Panc1 (cell line): ENCODE measurements at regions not wholly inside any gene's neighbourhood (a gene's known extent, or its start where the extent isn't known, plus 50 kb on each side); places are given as distances from the start of the nearest gene placed in this dataset.

Experiments used
- ATAC-seq: fragments of 200-7000 bp; cut with Tn5 transposase; 2 replicates; pipeline ENCODE4 v1.9.1; 2020; ENCODE audit warnings: mild to moderate bottlenecking, moderate library complexity
- BruUV-seq: library from RNA; stranded (reverse); fragments of 400-500 nt; replicated peaks from 2 replicates; lab custom pipeline; 2021; lab: Mats Ljungman, UMichigan
- CTCF ChIA-PET: fragments of 300-600 bp; sonication (Branson Sonifier 250); formaldehyde crosslinking; loops from one replicate; lab custom pipeline; 2022; ENCODE audit warnings: antibody characterized with exemption; lab: Charles Lee
- POLR2A ChIA-PET: fragments of 300-600 bp; sonication (Branson Sonifier 250); formaldehyde crosslinking; loops from one replicate; lab custom pipeline; 2022; ENCODE audit warnings: antibody characterized with exemption; lab: Charles Lee
- DNase-seq: peaks from one replicate; pipeline ENCODE4 v3.0.0-alpha.2; 2010; ENCODE audit warnings: low read depth, low spot score
- H3K27ac ChIP-seq: 2 replicates; pipeline ENCODE4 v1.5.1; 2011; ENCODE audit warnings: mild to moderate bottlenecking, low read length, inconsistent platforms
- H3K27me3 ChIP-seq: fragments of 200-500 bp; sonication (Bioruptor generic); 2 replicates; pipeline ENCODE4 v1.6.0; 2014; ENCODE audit warnings: low read length, inconsistent platforms; ENCODE audit not compliant: control insufficient read depth, insufficient read depth
- H3K36me3 ChIP-seq: fragments of 200-500 bp; sonication (Bioruptor generic); 2 replicates; pipeline ENCODE4 v1.5.1; 2014; ENCODE audit warnings: inconsistent platforms, mild to moderate bottlenecking, low read length, moderate library complexity; ENCODE audit not compliant: control insufficient read depth, insufficient read depth
- H3K4me1 ChIP-seq: 2 replicates; pipeline ENCODE4 v1.5.1; 2011; ENCODE audit warnings: inconsistent platforms, mild to moderate bottlenecking, low read length, moderate library complexity; ENCODE audit not compliant: control insufficient read depth, insufficient read depth
- H3K4me3 ChIP-seq, 2 experiments: 2 replicates each; pipeline ENCODE4 v1.5.1; 2011 to 2012; ENCODE audit warnings: low read depth in 2 of 2, low read length in 2 of 2, mild to moderate bottlenecking in 2 of 2, inconsistent platforms in 1 of 2, moderate library complexity in 1 of 2
- H3K9me3 ChIP-seq: fragments of 200-500 bp; sonication (Bioruptor generic); 2 replicates; pipeline ENCODE4 v1.5.1; 2014; ENCODE audit warnings: low read depth, mild to moderate bottlenecking, inconsistent platforms, low read length, moderate library complexity; ENCODE audit not compliant: control insufficient read depth, insufficient read depth
- POLR2AphosphoS5 ChIP-seq: IDR thresholded peaks from 2 replicates; pipeline ENCODE4 v1.6.1; 2012; ENCODE audit warnings: mild to moderate bottlenecking, low read depth, low read length, moderate library complexity
- SIN3A ChIP-seq: IDR thresholded peaks from 2 replicates; pipeline ENCODE4 v1.6.1; 2012; ENCODE audit warnings: low read depth, mild to moderate bottlenecking, low read length, moderate library complexity, borderline replicate concordance; ENCODE audit not compliant: insufficient read depth
- TCF7L2 ChIP-seq: IDR thresholded peaks from 2 replicates; pipeline ENCODE4 v1.6.1; 2011; ENCODE audit warnings: mild to moderate bottlenecking, low read depth, low read length, inconsistent platforms
- in situ Hi-C: cut with HindIII; loops from 2 replicates; pipeline ENCODE4 v1.10.0; 2016; ENCODE audit warnings: low sequenced_read_pairs, low pct_unique_long_range_greater_than_20kb
- intact Hi-C: fragments of 100-400 bp; cut with micrococcal nuclease; formaldehyde crosslinking; loops from one replicate; pipeline ENCODE4 v1.10.0; 2022; ENCODE audit not compliant: unreplicated experiment
- TF ChIP-seq, protein P1 (sequence below), 2 experiments: IDR thresholded peaks; 2 replicates each; pipeline ENCODE4 v1.6.1; 2011 to 2012; ENCODE audit warnings: low read depth in 2 of 2, control low read depth in 1 of 2, low read length in 1 of 2, mild to moderate bottlenecking in 1 of 2, moderate library complexity in 1 of 2; ENCODE audit not compliant: insufficient read depth in 1 of 2
- TF ChIP-seq, protein P2 (sequence below): fragments of 450-650 bp; IDR thresholded peaks from 2 replicates; pipeline ENCODE4 v1.5.1; 2017; ENCODE audit warnings: mild to moderate bottlenecking

DNA sequence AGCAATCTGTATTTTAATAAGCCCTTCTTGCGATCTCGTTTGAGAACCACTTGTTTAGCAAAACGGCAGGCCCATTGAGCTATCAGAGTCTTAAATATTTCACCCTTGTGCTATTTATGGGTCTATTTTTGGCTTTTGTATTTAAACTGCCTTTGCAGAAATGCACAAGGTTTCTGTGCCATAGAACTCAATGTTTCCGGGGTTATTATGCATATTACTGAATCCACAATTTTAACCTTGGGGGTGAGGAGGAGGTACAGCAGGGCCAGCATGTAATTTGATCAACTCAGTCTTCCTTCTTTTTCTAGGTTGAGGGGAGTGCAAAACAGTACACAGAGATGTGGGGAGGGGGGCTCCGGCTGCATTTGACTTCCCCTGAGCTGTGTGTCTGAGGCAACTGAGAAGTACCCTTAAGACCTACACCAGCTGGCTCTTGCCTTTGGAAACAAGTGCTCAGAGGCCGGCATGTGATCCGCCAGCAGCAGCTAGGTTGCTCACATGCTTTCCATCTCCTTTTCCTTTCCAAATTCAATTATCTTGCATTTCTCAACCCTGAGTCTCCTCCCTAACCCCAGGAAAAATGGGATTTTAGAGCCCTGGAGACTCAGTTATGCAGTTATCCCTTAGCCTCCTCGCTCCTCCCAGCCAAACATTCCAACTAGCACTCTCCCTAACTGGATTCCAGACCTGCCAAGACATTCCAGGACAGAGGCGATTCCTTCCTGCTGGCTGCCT lies 103.0 kb downstream of the HNRNPLL start:
- Histone ChIP-seq H3K27me3 (no peaks in the 10 kb centered on the region), H3K4me1 (no peaks in the 10 kb centered on the region), H3K36me3 (no peaks in the 10 kb centered on the region), H3K27ac (no peak overlapping the region), H3K4me3 (no peak overlapping the region), H3K9me3 (no peaks in the 10 kb centered on the region)
- DNase-seq (no peak), ATAC-seq (peak; percentile 49; the same call in 1 of the 2 replicates)
- ChIA-PET POLR2A (no interaction called here), CTCF (no interaction called here)
- in situ Hi-C loops (no loop called here), intact Hi-C loops (no loop called here)
- BruUV-seq = no TSS peak
- TF ChIP-seq POLR2AphosphoS5 (no peak), SIN3A (no peak), TCF7L2 (no peak)
- TF ChIP-seq, protein P1, sequence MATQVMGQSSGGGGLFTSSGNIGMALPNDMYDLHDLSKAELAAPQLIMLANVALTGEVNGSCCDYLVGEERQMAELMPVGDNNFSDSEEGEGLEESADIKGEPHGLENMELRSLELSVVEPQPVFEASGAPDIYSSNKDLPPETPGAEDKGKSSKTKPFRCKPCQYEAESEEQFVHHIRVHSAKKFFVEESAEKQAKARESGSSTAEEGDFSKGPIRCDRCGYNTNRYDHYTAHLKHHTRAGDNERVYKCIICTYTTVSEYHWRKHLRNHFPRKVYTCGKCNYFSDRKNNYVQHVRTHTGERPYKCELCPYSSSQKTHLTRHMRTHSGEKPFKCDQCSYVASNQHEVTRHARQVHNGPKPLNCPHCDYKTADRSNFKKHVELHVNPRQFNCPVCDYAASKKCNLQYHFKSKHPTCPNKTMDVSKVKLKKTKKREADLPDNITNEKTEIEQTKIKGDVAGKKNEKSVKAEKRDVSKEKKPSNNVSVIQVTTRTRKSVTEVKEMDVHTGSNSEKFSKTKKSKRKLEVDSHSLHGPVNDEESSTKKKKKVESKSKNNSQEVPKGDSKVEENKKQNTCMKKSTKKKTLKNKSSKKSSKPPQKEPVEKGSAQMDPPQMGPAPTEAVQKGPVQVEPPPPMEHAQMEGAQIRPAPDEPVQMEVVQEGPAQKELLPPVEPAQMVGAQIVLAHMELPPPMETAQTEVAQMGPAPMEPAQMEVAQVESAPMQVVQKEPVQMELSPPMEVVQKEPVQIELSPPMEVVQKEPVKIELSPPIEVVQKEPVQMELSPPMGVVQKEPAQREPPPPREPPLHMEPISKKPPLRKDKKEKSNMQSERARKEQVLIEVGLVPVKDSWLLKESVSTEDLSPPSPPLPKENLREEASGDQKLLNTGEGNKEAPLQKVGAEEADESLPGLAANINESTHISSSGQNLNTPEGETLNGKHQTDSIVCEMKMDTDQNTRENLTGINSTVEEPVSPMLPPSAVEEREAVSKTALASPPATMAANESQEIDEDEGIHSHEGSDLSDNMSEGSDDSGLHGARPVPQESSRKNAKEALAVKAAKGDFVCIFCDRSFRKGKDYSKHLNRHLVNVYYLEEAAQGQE (IDR thresholded peaks at IDR 0.05; ENCODE audit: insufficient read depth in 1 of 2, low read depth in 2 of 2, low read length in 1 of 2) = no peak
- TF ChIP-seq, protein P2, sequence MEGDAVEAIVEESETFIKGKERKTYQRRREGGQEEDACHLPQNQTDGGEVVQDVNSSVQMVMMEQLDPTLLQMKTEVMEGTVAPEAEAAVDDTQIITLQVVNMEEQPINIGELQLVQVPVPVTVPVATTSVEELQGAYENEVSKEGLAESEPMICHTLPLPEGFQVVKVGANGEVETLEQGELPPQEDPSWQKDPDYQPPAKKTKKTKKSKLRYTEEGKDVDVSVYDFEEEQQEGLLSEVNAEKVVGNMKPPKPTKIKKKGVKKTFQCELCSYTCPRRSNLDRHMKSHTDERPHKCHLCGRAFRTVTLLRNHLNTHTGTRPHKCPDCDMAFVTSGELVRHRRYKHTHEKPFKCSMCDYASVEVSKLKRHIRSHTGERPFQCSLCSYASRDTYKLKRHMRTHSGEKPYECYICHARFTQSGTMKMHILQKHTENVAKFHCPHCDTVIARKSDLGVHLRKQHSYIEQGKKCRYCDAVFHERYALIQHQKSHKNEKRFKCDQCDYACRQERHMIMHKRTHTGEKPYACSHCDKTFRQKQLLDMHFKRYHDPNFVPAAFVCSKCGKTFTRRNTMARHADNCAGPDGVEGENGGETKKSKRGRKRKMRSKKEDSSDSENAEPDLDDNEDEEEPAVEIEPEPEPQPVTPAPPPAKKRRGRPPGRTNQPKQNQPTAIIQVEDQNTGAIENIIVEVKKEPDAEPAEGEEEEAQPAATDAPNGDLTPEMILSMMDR = no peak

DNA sequence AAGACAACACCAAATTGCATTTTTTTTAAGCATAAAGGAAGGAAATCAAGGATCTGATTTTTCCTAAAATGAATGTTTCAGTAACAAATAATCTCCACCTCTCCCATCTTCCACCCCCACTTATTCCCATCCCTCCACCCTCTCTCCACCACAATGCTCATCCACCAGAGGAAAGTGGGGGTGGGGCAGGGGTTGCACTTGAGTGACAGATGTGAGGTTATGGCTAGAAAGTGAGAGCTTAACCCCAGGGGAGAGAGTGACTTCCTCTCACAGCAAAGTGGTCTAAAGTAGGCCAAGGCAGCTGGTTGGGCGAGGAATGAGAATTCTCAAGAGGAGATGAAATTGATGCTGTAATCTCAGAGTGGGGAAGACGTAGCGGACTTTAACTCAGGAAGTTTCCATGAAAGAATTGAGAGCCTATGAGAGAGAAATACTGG lies 104.7 kb downstream of the HNRNPLL start:
- no peaks in the 10 kb centered on the region for H3K27me3 ChIP-seq

More for the DNA sequence above, 104.7 kb downstream of the HNRNPLL start:
- in situ Hi-C loops = no loop called here
- ChIA-PET POLR2A (no interaction called here), CTCF (interaction anchor here (0.5 kb wide), 1 partner anchor 302 kb away, joined by 3 read pairs; no protein-coding TSS in a partner anchor)
- Histone ChIP-seq H3K4me1 (no peaks in the 10 kb centered on the region), H3K9me3 (no peaks in the 10 kb centered on the region), H3K36me3 (no peaks in the 10 kb centered on the region), H3K4me3 (no peak overlapping the region), H3K27ac (no peak overlapping the region)
- ATAC-seq = no peak
- TF ChIP-seq, protein P1 (IDR thresholded peaks at IDR 0.05; ENCODE audit: insufficient read depth in 1 of 2, low read depth in 2 of 2, low read length in 1 of 2) = no peak
- TF ChIP-seq, protein P2 = no peak
- no peak for TF ChIP-seq SIN3A
- no peak for TF ChIP-seq POLR2AphosphoS5
- no peak for TF ChIP-seq TCF7L2
- DNase-seq = no peak
- intact Hi-C loops = no loop called here
- BruUV-seq = no TSS peak
